ENCODE measurements at regions not wholly inside any gene's neighbourhood (a gene's known extent, or its start where the extent isn't known, plus 50 kb on each side); places are given as distances from the start of the nearest gene placed in this dataset.
"Not testable (repeated sequence)": the region's sequence is repeated elsewhere in the genome, so short reads cannot be mapped to it uniquely, and the experiment has no call there.

GRCh38 chr7:119283353-119283752 lies 989.6 kb upstream of the KCND2 start:
- 65% methylated on average over 3 of the region's 3 CpGs for WGBS
- DNase-seq (ENCODE audit: low spot score in 2 of 2), result no peak

GRCh38 chr7:119288416-119288815 lies 984.6 kb upstream of the KCND2 start:
- TF ChIP-seq POLR2A (IDR thresholded peaks at IDR 0.05) (no peak), CTCF (IDR thresholded peaks at IDR 0.05) (no peak), EP300 (IDR thresholded peaks at IDR 0.05) (no peak), POLR2AphosphoS5 (IDR thresholded peaks at IDR 0.05) (no peak)
- Histone ChIP-seq H3K9me3 (no peaks in the 10 kb centered on the region), H3K27me3 (no peaks in the 10 kb centered on the region), H3K27ac (no peak overlapping the region), H3K4me3 (no peak overlapping the region), H3K36me3 (no peaks in the 10 kb centered on the region), H3K4me1 (no peaks in the 10 kb centered on the region)
- WGBS, result 67% methylated on average over 1 of the region's 1 CpG
- no peak for DNase-seq (ENCODE audit: low spot score in 2 of 2)

More at GRCh38 chr7:119283353-119283752, 989.6 kb upstream of the KCND2 start:
- no peak overlapping the region for H3K27ac ChIP-seq
- no peaks in the 10 kb centered on the region for H3K9me3 ChIP-seq
- H3K4me3 ChIP-seq, result no peak overlapping the region
- H3K27me3 ChIP-seq, result no peaks in the 10 kb centered on the region
- no peaks in the 10 kb centered on the region for H3K36me3 ChIP-seq
- H3K4me1 ChIP-seq, result no peaks in the 10 kb centered on the region
- no peak for TF ChIP-seq POLR2AphosphoS5 (IDR thresholded peaks at IDR 0.05)
- TF ChIP-seq POLR2A (IDR thresholded peaks at IDR 0.05), result no peak
- no peak for TF ChIP-seq CTCF (IDR thresholded peaks at IDR 0.05)
- TF ChIP-seq EP300 (IDR thresholded peaks at IDR 0.05), result no peak

- H3K9me3 ChIP-seq; H3K4me1 ChIP-seq; H3K27me3 ChIP-seq; H3K27ac ChIP-seq; H3K4me3 ChIP-seq; DNase-seq (ENCODE audit: low spot score in 2 of 2); H3K36me3 ChIP-seq: not testable (repeated sequence)
- 66% methylated on average over 3 of the region's 3 CpGs for WGBS
These were observed 972.6 kb upstream of the KCND2 start for GRCh38 chr7:119300341-119300740.

- Histone ChIP-seq H3K9me3 (peaks cover 4% of the 10 kb centered on the region), H3K4me1 (no peaks in the 10 kb centered on the region), H3K4me3 (no peak overlapping the region), H3K36me3 (no peaks in the 10 kb centered on the region), H3K27ac (no peak overlapping the region), H3K27me3 (no peaks in the 10 kb centered on the region)
- 33% methylated on average over 1 of the region's 1 CpG for WGBS
- DNase-seq (ENCODE audit: low spot score in 2 of 2), result no peak
- no peak for TF ChIP-seq POLR2A (IDR thresholded peaks at IDR 0.05)
- TF ChIP-seq EP300 (IDR thresholded peaks at IDR 0.05), result no peak
- TF ChIP-seq CTCF (IDR thresholded peaks at IDR 0.05), result no peak
- TF ChIP-seq POLR2AphosphoS5 (IDR thresholded peaks at IDR 0.05), result no peak
These were observed 952.7 kb upstream of the KCND2 start for GRCh38 chr7:119320316-119320715.

GRCh38 chr7:119329715-119330114 lies 943.3 kb upstream of the KCND2 start:
- Histone ChIP-seq H3K27me3 (no peaks in the 10 kb centered on the region), H3K36me3 (no peaks in the 10 kb centered on the region), H3K4me1 (no peaks in the 10 kb centered on the region), H3K9me3 (peaks cover 4% of the 10 kb centered on the region), H3K27ac (no peak overlapping the region), H3K4me3 (no peak overlapping the region)
- no peak for TF ChIP-seq CTCF (IDR thresholded peaks at IDR 0.05)
- TF ChIP-seq POLR2A (IDR thresholded peaks at IDR 0.05), result no peak
- no peak for TF ChIP-seq POLR2AphosphoS5 (IDR thresholded peaks at IDR 0.05)
- no peak for TF ChIP-seq EP300 (IDR thresholded peaks at IDR 0.05)
- whole genome bisulfite sequencing, result 84% methylated on average over 5 of the region's 5 CpGs
- no peak for DNase-seq (ENCODE audit: low spot score in 2 of 2)

GRCh38 chr7:119335405-119335804 lies 937.6 kb upstream of the KCND2 start:
- WGBS, result 68% methylated on average over 2 of the region's 2 CpGs
- DNase-seq (ENCODE audit: low spot score in 2 of 2), result no peak
- Histone ChIP-seq H3K4me3 (no peak overlapping the region), H3K27me3 (no peaks in the 10 kb centered on the region), H3K4me1 (no peaks in the 10 kb centered on the region), H3K9me3 (no peaks in the 10 kb centered on the region), H3K36me3 (no peaks in the 10 kb centered on the region), H3K27ac (no peak overlapping the region)
- no peak for TF ChIP-seq POLR2AphosphoS5 (IDR thresholded peaks at IDR 0.05)
- no peak for TF ChIP-seq CTCF (IDR thresholded peaks at IDR 0.05)
